ENCODE measurements at regions not wholly inside any gene's neighbourhood (a gene's known extent, or its start where the extent isn't known, plus 50 kb on each side); places are given as distances from the start of the nearest gene placed in this dataset.

DNA sequence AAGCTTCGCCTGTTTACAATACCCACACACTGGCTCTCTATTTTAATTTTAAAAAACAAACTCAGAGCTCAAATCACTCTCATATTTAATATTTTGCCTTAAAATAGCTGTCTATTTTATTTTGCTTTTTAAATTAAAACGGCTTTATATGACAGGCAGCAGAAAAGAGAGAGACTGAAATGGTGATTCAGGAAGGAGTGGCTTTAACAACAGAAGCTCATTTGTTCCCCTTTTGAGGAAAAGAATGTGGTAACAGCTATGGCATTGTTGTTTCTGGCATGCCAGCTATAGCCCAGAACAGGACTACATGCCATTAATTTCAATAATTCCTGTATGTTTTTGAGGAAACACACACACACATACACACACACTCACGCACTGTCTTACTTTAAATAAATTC lies 234.2 kb upstream of the PTBP2 start:
- TF ChIP-seq, protein P1, sequence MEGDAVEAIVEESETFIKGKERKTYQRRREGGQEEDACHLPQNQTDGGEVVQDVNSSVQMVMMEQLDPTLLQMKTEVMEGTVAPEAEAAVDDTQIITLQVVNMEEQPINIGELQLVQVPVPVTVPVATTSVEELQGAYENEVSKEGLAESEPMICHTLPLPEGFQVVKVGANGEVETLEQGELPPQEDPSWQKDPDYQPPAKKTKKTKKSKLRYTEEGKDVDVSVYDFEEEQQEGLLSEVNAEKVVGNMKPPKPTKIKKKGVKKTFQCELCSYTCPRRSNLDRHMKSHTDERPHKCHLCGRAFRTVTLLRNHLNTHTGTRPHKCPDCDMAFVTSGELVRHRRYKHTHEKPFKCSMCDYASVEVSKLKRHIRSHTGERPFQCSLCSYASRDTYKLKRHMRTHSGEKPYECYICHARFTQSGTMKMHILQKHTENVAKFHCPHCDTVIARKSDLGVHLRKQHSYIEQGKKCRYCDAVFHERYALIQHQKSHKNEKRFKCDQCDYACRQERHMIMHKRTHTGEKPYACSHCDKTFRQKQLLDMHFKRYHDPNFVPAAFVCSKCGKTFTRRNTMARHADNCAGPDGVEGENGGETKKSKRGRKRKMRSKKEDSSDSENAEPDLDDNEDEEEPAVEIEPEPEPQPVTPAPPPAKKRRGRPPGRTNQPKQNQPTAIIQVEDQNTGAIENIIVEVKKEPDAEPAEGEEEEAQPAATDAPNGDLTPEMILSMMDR (IDR thresholded peaks at IDR 0.05) = no peak

DNA sequence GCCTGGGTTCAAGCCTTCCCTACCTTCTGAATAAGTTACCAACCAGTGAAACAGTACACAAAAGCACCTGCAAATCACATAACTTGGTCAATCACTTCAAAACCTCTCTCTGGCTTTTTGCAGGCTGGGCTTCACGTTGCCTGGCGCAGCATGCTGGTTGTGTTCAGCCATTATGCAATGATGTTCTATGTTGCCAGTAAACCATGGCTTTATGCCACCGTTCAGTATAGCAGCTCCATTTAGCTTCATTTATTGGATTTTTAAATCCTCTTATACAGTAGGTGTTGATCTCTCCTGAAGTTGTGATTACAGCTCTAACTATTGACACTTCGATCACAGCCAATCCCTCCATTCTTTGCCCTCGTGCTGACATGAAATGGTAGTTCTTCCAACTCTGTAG lies 233.6 kb upstream of the PTBP2 start:
- DNase-seq = no peak
- TF ChIP-seq, protein P1 (IDR thresholded peaks at IDR 0.05) = no peak
- no peaks in the 10 kb centered on the region for H3K27me3 Mint-ChIP-seq
- intact Hi-C loops (cut with micrococcal nuclease) = no loop called here
- no peaks in the 10 kb centered on the region for H3K4me1 Mint-ChIP-seq (ENCODE audit: low read depth)
- no peaks in the 10 kb centered on the region for H3K36me3 Mint-ChIP-seq (ENCODE audit: low read depth)
- ChIA-PET CTCF (no interaction called here), POLR2A (no interaction called here)
- H3K9me3 Mint-ChIP-seq = no peaks in the 10 kb centered on the region
- no peak overlapping the region for H3K27ac Mint-ChIP-seq
- H3K4me3 Mint-ChIP-seq = no peak overlapping the region
- no peak for ATAC-seq

More for the DNA sequence above, 234.2 kb upstream of the PTBP2 start:
- no peaks in the 10 kb centered on the region for H3K9me3 Mint-ChIP-seq
- ChIA-PET CTCF (no interaction called here), POLR2A (no interaction called here)
- ATAC-seq (no peak), DNase-seq (no peak)
- H3K4me1 Mint-ChIP-seq (ENCODE audit: low read depth) = no peaks in the 10 kb centered on the region
- intact Hi-C loops (cut with micrococcal nuclease) = no loop called here
- no peak overlapping the region for H3K4me3 Mint-ChIP-seq
- no peak overlapping the region for H3K27ac Mint-ChIP-seq
- H3K27me3 Mint-ChIP-seq = no peaks in the 10 kb centered on the region
- H3K36me3 Mint-ChIP-seq (ENCODE audit: low read depth) = no peaks in the 10 kb centered on the region

DNA sequence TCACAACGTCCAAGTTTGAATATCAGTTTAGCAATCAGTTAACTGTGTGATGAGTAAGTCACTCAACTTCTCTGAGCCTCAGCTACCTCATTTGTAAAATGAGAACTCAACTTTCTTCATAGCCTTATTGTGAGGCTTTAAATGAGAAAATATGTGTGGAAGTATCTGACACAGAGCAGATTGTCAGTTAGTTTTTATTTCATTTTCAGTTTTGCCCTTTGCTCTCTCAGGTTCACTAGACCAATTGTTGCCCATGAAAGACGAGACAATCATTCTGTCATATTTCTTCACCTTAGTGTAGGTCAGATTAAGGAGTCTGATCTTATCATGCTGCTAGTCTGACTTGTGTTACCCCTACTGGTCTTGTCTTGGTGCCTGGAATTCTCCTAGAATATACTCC lies 232.8 kb upstream of the PTBP2 start:
- H3K4me3 Mint-ChIP-seq = no peak overlapping the region
- no peaks in the 10 kb centered on the region for H3K36me3 Mint-ChIP-seq (ENCODE audit: low read depth)
- H3K27ac Mint-ChIP-seq = no peak overlapping the region
- H3K27me3 Mint-ChIP-seq = no peaks in the 10 kb centered on the region
- ChIA-PET POLR2A (no interaction called here), CTCF (no interaction called here)
- intact Hi-C loops (cut with micrococcal nuclease) = no loop called here
- TF ChIP-seq, protein P1 (IDR thresholded peaks at IDR 0.05) = no peak
- no peaks in the 10 kb centered on the region for H3K9me3 Mint-ChIP-seq
- H3K4me1 Mint-ChIP-seq (ENCODE audit: low read depth) = no peaks in the 10 kb centered on the region
- DNase-seq (no peak), ATAC-seq (no peak)

DNA sequence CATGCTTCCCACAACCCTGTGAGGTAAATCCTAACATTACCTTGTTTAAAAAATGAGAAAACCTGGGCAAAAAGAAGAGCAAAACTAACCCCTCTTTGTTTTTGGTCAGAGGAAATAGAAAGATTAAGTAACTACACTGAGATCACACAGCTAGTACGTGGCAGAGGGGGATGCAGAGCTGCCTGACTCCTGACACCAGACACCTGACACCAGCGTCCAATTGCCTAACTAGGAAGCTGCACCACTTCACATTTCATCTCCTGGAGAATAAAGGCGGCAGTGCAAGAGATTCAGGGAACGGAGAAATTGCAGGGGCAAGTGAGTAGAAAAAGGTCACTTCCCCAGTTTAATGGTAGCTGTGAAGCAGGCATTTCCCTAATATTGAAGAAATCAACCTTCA lies 229.3 kb upstream of the PTBP2 start:
- Mint-ChIP-seq H3K27ac (no peak overlapping the region), H3K9me3 (no peaks in the 10 kb centered on the region), H3K36me3 (ENCODE audit: low read depth) (no peaks in the 10 kb centered on the region), H3K4me3 (no peak overlapping the region), H3K27me3 (no peaks in the 10 kb centered on the region), H3K4me1 (ENCODE audit: low read depth) (no peaks in the 10 kb centered on the region)
- ChIA-PET POLR2A (no interaction called here), CTCF (no interaction called here)
- DNase-seq = no peak
- no peak for ATAC-seq
- intact Hi-C loops (cut with micrococcal nuclease) = no loop called here
- TF ChIP-seq, protein P1 (IDR thresholded peaks at IDR 0.05) = no peak

DNA sequence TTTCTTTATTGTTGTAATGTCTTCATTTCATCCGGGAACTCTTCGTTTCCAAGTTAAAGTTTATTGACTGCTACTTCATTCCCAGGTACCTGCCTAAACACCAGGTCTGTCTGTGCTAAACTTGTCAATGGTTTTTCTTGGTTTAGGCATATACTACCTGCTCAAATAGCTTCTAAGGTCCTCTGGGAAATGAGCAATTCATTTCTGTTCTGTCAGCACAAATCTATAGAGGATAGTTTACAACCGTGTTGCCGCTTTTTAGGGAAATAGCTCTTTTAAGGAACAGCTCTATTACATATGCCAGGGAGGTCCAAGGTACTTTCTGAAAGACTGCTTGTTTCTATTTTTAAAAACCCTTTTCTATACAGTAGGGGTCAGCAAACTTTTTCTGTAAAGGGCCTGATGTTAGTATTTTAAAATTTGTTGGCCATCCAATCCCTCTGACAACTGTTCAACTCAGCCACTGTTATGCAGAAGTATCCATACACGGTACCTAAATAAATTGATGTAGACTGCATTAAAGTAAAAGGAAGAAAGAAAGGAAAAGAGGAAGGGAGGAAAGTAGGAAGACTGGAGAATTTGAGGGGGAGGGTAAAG lies 222.7 kb upstream of the PTBP2 start:
- intact Hi-C loops (cut with micrococcal nuclease) = no loop called here
- CTCF ChIA-PET = no interaction called here

More for the DNA sequence above, 222.7 kb upstream of the PTBP2 start:
- DNase-seq (no peak), ATAC-seq (no peak)
- POLR2A ChIA-PET = no interaction called here
- Mint-ChIP-seq H3K27ac (no peak overlapping the region), H3K9me3 (no peaks in the 10 kb centered on the region), H3K27me3 (no peaks in the 10 kb centered on the region), H3K36me3 (ENCODE audit: low read depth) (no peaks in the 10 kb centered on the region), H3K4me1 (ENCODE audit: low read depth) (no peaks in the 10 kb centered on the region), H3K4me3 (no peak overlapping the region)
- TF ChIP-seq, protein P1 (IDR thresholded peaks at IDR 0.05) = no peak

Data from activated CD8-positive, alpha-beta T cell treated with anti-CD3 and anti-CD28 coated beads for 36 hours (primary cell).